ENCODE measurements at regions not wholly inside any gene's neighbourhood (a gene's known extent, or its start where the extent isn't known, plus 50 kb on each side); places are given as distances from the start of the nearest gene placed in this dataset.

DNA sequence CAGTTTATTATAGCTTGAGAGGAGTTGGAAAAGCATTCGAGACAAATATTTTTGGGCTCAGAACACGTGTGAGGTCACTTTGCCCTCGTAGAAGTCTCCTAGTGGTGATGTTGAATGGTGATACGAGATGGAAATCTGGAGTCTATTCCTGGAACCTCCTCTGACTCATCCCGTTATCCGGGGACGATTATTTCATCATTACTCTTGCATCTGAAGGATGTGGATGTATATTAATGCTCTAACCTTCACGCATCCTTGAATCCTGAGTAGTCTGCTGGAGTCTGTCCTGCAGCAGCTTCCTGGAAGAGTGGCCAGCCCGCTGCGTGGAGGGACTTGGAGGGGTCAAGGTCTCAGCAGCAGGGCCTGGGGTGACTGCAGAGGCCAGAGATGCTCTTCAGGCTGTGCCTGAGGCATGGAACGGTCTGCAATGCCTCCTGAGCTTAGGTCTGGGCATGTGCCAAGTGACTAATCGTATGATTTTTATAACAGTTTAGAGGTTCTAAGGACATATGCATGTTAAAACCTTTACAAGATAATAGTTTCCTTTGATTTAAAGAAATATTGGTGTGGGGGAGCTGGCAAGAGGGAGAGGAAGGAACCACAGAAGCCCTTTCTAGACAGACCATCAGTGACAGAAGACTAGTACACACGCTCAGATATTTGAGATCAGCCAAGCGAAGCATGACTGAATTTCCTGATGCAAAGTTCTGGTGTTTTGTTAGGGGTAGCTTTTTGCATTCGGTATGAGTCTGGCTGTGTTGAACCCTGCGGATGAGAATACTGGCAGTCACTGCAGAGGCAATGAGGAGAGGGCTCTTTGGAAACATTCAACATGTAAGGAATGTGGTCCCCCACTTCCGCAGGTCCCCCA lies 400.2 kb downstream of the QKI start:
- DNase-seq (ENCODE audit: low read depth, low spot score) = no peak

DNA sequence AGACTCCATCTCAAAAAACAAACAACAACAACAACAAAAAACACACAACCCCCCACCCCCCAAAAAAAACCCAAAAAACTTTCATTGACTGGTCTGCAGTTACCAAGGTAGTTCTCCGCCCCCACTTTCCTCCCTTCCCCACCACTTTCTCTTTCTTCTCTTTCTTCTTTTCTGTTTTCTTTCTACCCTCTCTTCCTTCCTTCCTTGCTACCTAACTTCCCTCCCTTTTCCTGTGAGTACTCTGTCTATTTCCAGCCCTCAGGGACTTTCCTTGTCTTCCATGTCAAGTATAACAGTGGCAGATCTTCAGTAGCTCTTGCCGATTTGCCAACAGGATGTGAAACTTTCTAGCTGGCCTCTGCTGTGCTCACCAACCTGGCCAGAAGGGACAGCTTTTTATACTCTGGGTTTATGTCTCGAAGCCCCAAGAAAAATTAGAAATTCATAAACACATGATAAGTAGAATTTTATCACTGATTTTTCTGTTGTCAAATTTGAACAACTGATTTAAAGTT lies 399.5 kb downstream of the QKI start:
- DNase-seq (ENCODE audit: low read depth, low spot score) = no peak

DNA sequence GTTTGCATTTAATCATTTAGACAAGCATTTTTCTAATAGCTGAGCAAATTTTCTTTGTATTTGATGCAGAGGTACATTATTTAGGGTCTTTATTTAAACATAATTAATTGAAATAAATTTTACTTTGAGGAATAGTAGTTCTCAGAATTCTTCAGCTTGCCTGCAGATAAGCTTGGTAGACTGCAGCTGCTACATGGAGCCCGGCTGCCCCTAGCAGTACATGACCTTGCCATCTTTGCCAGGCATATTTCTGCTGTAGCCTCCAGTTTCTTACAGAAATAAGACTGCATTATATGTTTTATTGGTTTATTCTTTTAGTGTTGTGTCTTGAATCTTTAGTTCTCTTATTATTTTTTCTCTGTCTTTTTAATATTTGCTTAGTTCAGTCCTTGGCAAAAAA lies 396.8 kb downstream of the QKI start:
- DNase-seq (ENCODE audit: low read depth, low spot score) = no peak

DNA sequence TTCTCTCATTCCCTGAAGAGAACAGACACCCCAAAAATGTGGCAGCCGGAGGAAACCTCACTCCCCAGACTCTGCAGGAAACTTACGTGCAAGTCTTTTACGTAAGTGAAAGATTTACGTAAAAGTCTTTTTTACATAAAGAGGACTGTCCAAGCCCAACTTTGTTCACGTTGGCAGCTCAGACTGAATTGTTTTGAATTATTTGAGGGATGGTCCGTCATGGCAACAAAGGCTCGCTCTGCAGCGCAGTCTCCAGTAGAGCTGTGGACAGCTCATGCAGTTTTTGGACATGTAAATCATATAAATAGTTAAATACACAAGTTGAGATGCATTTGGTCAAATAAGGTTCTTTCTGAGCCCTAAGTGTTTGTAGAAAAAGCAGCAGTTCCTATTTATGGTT lies 394.8 kb downstream of the QKI start:
- DNase-seq (ENCODE audit: low read depth, low spot score) = no peak

DNA sequence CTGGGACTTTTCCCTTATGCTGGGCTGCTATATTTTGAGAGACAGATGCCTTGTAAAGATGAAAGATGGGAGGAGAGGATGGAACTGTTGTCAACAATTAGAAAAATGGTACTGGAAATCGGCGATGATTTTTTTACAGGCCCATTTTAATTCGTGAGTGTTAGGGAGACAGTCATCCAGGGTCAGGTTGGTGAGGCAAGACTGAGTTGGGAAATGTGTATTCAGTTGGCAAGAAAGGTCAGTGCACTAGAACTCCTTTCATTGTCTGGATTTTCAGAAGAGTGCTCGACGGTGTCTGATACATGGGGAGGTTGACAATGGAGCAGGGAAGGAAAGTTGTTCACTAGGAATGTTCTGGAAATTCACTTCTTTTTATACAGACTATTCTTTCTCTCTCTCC lies 394.4 kb downstream of the QKI start:
- no peak for DNase-seq (ENCODE audit: low read depth, low spot score)

DNA sequence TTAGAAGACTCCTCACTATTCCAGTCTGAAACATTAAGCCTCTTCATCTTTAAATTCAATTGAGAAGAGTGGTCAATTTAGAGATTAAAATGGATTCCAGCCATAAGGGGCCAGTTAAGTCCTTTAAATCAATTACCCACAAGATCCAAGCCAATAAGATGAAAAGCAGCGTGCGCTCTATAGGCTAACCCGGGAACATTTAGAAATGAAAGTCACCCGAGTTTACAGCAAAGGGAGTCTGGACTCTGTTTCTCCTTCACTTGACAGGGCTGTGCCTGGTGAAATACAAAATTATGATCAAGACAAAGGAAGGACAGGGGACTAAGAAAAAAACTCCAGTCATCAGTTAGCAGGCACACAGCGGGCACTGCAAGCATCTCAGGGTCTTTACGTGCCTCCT lies 393.7 kb downstream of the QKI start:
- DNase-seq (ENCODE audit: low read depth, low spot score) = no peak

DNA sequence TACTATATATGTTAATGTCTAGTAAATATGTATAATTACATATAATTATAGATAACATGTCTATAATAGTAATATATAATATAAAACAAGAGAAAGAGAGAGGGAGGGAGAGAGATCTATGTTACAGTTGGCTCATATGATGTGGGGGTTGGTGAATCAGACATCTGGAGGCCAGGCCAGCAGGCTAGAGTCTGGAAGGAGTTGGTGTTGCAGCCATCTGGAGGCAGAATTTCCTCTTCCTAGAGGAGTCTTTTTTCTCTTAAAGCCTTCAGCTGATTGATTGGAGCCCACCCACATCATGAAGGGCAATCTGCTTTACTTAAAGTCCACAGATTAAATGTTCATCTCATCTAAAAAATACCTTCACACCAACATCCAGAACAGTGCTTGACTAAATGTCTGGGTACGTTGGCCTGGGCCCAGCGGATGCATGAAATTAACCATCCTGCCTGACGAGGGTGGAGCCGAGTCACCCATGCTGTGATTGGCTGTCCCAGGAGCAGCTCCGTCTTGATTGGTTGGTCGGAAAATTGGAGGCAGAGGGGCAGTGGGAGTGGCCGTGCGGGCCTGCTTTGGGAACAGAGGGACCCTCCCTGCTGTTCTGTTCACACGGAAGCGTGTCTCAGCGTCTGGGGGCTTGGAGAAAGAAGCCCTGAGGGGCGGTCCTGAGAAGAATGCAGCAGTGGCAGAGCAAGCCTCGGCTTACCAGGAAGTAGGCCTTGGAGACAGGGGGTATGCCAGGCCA lies 392.4 kb downstream of the QKI start:
- DNase-seq (ENCODE audit: low read depth, low spot score) = no peak

DNA sequence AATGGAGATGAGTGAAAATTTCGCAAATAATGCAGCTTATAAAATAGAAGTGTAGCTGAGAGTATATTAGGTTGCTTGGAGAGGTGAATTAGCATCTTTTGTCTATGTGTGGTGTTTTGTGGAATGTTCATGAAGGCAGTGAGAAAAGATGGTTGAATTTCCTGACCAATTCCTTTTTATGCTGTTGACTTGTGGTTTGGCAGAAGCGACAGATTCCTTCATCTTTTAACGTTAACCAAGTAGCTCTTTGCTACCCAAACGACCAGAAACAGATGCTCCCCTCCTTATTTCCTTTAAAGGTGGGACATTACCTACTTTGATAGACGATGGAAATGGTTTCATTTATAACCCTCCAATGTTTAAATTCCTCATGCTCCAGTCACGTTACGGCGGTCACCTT lies 390.5 kb downstream of the QKI start:
- no peak for DNase-seq (ENCODE audit: low read depth, low spot score)

DNA sequence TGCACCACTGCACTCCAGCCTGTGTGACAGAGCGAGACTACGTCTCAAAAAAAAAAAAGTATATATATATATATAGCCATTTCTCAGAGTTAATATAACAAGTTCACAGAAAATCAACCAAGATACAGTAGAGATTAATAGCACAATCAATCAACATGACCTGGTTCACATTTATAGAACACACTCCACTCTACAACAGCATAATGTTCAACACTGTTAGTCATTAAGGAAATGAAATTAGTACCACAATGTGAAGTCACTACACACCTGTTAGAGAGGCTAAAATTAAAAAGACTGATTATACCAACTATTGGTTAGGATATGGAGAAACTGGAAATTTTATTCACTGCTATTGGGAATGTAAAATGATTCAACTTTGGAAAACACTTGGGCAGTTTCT lies 387.7 kb downstream of the QKI start:
- no peak for DNase-seq (ENCODE audit: low read depth, low spot score)

DNA sequence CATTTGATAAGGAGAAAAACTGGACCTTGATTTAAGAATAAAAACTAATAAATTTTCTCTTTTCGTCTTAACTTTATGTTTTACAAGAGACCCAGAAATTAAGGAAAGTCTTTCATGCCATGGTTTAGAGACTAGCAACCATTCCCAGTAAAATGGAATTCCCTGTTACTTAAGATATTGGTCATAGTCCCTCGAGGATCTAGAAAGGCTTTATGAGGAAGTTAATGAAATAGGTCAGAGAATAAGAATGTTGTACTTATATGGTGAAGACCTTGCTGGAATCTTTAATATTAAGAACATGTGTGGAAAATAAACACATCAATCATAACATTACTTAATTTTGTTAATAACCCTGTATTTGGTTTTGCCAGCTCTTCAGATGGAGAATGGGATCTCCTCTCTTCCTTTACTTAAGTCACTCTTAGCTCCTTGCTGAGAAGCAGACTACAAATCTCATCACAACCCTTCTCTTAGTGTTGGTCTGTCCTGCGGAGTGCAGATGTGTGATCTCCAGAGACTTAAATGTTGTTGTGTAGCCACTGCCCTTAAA lies 382.9 kb downstream of the QKI start:
- no peak for DNase-seq (ENCODE audit: low read depth, low spot score)

DNA sequence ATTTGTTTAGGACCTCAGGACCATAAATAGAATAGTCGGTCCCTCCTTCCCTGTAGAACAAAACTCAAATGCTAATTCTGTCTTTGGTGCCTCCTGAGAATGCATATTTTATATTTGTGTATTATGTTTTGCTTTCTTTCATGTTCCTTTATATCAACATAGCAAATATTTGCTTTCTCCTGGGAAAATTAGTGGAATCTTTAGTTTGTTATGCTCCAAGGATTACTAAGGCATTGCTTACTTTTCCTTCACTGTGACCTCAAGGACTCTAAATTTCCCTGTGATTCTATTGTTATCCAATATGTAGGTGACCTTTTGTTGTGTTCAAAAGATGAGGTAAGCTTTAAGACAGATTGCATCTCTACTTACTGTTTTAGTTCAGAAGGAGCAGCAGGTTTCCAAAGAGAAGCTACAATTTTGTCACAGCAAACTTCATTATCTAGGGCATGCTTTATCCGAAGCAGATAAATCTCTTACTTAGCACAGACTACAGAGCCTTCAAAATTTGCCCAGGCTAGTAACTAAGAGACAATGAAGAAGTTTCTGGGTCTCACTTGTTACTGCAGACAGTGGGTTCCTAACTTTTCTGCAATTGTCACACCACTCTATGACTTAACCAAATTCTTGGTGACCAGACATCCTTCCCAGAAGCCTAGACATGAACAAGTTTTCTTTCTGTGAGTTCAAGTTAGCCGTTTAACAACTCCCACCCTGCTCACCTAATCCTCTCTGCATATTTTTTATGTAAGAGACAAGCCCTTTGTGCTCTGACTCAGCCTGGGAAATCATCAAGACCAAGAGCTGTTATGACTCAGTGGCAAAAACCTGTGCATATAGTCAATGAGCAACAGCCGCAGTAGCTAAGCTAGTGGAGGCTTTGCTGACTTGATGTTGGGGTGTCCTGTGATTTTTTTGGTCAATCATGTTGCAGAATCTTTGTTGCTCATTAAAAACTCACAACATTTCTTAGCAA lies 378.8 kb downstream of the QKI start:
- no peak for DNase-seq (ENCODE audit: low read depth, low spot score)

DNA sequence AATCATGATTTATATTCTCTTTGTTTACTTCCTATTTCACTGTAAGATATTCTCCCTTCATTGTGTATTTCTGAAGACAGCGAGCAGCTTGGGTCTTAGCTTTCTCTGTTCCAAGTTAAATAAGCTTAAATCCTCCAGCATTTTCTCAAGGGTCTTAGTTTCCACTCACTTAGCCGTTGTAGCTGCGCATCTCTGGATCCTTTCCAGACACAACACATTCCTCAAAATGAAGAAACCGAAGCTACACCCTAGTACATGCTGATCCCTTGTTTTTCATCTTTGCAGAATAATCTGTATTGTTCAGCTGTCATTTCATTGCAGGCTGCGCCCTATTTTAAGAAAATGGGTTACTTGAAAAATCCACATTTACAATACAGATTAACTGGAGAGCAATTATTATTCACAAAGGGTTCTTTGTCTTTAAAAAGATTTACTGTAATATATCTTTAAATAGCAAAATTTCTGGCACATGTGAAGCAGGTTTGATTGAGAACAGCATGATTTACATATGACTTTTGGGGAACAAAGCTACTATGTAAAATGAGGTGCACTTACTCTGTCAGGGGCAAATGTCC lies 375.8 kb downstream of the QKI start:
- DNase-seq (ENCODE audit: low read depth, low spot score) = no peak

DNA sequence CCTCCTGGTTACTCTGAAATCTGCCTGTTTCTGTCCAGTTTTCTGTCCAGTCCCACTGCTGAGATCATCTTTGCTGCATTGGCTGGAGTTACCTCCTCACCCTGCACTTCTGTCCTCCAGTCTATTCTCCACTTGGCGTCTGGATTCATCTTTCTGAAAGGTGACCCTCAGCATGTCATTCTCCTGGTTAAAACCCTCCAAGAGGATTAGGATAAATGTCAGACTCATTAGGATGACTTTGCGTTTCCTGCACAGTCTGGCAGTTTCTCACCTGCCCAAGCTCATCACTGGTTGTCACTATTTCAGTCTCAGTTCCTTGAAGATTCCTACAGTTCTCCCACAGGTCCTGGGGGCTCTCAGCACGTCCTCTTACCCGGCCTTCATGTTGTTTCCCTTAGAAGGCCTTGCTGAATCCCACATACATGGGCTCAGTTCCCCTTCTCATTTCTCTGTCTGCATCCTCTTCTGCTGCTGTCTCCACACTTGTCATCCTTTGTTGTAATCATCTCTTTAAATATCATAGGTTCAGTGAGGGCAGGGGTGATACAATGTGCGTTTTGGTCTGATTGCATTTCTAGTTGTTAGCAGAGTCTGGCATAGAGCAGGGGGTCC lies 374.8 kb downstream of the QKI start:
- DNase-seq (ENCODE audit: low read depth, low spot score) = no peak

DNA sequence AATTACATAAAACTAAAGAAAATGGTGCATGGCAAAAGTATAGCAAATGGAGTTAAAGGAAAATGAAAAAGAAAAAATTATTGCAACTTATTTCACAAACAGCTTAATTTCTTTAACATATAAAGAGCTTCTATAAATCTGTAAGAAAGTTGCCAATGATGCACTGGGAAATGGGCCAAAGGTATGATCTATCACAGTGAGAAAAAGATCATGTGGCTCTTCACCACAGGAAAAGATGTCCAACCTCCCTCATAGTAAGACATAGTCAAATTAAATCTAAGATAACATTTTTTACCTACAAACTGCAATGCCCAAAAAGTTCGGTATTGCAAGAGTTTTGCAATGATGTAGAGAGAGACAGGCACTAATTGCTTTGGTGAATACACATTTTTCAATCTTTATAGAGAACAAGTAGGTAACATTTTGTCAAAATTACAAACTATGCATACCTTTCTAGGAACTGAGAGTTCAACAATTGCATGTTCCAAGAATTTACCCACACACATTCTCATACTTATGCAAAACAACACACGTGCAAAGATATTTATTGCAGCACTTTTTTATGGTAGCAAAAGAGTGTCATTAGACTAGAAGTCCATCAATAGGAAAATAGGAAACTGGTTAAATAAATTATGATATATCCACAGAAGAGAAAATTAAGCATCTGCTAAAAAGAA lies 372.6 kb downstream of the QKI start:
- no peak for DNase-seq (ENCODE audit: low read depth, low spot score)

DNA sequence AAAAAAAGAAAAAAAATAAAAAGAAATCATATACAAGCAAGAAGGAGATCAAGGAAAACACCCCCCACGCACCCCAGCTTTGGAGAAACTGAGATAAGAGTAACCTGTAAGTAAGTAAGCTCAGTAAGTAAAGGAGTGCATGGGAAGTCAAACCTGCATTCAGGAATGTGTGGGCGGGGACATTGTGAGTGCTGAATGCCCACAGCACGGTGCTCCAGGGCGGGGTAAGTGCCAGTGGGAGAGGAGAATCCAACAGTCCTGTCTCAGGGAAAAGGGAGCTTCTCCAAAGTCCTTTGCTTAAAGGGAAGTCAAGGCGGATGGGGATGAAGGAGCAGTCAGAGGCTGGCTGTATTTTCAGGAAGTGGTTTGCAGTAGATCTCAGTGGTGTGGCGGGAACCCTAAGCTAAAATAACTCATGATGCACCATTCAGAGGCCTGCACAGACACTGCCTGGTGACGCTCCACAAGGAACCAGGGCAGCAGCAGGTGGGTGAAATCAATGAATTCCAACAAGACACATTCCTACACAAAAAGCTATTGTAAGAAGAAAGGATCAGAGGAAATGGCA lies 368.0 kb downstream of the QKI start:
- DNase-seq (ENCODE audit: low read depth, low spot score) = no peak

DNA sequence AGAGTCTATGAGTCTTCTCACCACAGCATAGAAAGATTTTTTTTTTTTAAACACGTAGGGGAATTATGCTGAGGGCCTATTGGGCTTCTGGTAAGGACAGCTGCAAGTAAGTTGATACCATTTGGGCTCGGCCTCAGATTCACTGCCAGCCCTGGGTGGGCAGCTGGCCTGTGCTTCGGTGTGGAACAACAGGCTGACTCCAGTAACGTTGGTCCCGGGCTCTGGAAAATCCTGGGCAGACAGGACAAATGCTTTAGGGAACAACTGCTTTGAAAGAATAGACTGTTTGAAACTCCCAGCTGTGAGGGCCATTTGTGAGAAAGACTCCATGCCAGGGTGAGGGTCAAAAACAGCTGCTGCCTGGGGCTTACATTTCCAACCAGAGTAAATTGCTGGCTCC lies 366.5 kb downstream of the QKI start:
- no peak for DNase-seq (ENCODE audit: low read depth, low spot score)

DNA sequence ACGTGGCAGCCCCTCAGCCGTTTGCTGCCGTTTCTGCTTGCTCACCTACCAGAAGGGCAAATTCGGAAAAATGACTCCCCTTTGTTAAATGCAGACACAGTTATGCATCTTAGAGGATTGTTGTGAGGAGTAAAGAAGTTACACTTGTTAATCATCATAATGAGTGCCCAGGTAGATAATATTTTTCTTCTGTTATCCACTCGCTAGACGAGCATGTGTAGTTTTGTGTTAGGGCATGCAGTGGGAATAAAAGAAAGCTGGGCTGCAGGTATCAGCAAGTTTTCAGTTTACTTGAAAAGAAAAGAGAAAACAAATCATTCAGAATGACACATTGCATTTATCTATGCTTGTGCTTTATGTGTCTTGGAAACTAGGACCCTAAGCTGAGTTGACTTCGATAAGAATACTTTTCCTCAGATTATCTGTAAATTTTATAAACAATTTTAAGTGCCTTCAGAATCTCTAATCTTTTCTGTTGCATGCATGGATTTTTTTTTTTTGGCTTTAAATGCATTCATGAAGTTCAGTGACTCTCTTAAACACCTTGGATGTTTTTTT lies 365.3 kb downstream of the QKI start:
- DNase-seq (ENCODE audit: low read depth, low spot score) = no peak

DNA sequence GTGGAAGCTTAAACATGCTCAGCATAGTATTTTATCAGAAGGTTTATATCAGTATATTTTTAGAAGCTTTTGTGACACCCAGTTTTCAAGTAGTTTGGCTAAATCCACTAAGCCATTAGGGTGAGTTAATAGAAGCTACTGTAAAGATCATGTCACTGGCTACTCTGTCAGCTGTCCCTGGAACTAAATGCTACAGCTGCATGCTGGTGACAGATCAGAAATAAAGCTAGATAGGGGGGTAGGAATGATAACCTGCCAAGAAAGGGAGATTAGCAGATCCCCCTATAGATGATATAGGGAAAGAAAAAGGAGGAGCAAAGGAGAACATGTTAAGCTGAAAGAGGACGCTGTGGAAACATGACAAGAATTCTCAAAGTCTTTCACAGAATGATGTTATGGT lies 363.2 kb downstream of the QKI start:
- no peak for DNase-seq (ENCODE audit: low read depth, low spot score)

DNA sequence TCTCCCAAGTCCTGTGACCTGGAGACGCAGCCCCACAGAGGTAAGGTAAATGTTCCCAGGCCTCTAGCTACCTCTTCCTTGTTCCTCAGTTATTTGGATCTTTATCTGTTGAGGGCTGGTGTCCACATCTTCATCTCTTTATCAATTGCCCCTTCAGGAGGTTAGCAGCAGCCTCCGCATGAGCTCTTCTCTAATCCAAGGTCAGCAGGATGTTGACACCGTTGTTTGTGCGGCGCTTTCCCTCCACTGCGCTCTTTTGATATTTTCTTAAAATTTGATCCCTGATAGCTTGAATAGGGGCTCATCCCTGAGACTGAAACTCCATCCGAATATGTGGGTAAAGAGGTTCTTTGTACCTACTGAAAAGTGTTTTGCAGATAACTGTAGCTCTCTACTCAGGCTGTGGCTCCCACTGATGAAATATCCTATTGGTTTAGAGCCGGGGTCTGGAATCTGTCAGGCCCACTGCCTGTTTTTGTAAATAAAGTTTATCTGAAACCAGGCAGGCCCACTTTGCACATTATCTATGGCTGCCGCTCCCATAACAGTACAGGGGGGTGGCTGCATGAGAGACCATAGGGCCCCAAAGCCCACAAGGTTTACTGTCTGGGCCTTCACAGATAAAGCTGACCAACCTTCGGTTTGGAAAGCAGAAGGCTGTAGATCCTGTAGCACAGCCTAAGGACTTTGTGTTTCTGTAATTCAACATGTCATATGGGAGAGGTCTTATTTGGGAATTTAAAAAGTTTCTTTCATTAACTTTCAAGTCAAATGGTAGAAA lies 362.6 kb downstream of the QKI start:
- DNase-seq (ENCODE audit: low read depth, low spot score) = no peak
